BLaER1 (cell line): ENCODE measurements at regions not wholly inside any gene's neighbourhood (a gene's known extent, or its start where the extent isn't known, plus 50 kb on each side); places are given as distances from the start of the nearest gene placed in this dataset.
"Not testable (repeated sequence)": the region's sequence is repeated elsewhere in the genome, so short reads cannot be mapped to it uniquely, and the experiment has no call there.

Experiments
- H3K27ac ChIP-seq: shearing (Covaris generic); formaldehyde crosslinking; 2 replicates; pipeline ENCODE4 v1.8.1; 2022
- H3K27me3 ChIP-seq: shearing (Covaris generic); formaldehyde crosslinking; 2 replicates; pipeline ENCODE4 v1.8.1; 2022
- H3K36me3 ChIP-seq: shearing (Covaris generic); formaldehyde crosslinking; 2 replicates; pipeline ENCODE4 v1.8.1; 2022
- H3K4me1 ChIP-seq: shearing (Covaris generic); formaldehyde crosslinking; 2 replicates; pipeline ENCODE4 v1.8.1; 2022
- H3K4me2 ChIP-seq: shearing (Covaris generic); formaldehyde crosslinking; 2 replicates; pipeline ENCODE4 v1.8.1; 2022
- H3K4me3 ChIP-seq: shearing (Covaris generic); formaldehyde crosslinking; 2 replicates; pipeline ENCODE4 v1.8.1; 2022
- H3K9ac ChIP-seq: shearing (Covaris generic); formaldehyde crosslinking; 2 replicates; pipeline ENCODE4 v1.8.1; 2022
- H3K9me3 ChIP-seq: shearing (Covaris generic); formaldehyde crosslinking; 2 replicates; pipeline ENCODE4 v1.8.1; 2022
- H4K20me1 ChIP-seq: shearing (Covaris generic); formaldehyde crosslinking; 2 replicates; pipeline ENCODE4 v1.8.1; 2022
- Cebpa-rat ChIP-seq: shearing (Covaris generic); IDR thresholded peaks from 2 replicates; pipeline ENCODE4 v1.8.1; 2022

DNA sequence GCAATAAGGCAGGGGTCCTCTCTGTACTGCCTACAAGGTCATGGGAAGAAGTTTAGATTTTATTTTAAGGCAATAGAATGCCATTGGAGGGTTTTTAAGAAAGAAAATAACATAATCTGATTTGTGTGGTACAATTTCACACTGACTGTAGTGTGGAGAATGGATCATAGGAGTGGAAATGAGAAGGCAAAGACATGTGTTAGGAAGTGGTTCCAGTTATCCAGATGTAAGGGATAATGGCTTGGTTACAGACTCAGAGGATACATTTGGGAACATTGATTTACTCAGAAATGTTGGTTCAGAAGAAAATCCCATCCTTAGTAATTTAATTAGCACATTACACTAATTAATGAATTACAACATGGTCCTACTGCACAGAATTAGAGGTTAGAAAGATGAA is 788.2 kb downstream of the SLITRK5 start:
- Histone ChIP-seq H3K27me3 (no peaks in the 10 kb centered on the region), H3K9me3 (no peaks in the 10 kb centered on the region), H3K4me2 (no peak overlapping the region), H3K27ac (no peak overlapping the region), H3K9ac (no peak overlapping the region), H3K4me3 (no peak overlapping the region), H3K36me3 (no peaks in the 10 kb centered on the region), H4K20me1 (no peaks in the 10 kb centered on the region), H3K4me1 (peaks cover 10% of the 10 kb centered on the region; the same call in 1 of the 2 replicates)
- TF ChIP-seq Cebpa-rat = no peak

DNA sequence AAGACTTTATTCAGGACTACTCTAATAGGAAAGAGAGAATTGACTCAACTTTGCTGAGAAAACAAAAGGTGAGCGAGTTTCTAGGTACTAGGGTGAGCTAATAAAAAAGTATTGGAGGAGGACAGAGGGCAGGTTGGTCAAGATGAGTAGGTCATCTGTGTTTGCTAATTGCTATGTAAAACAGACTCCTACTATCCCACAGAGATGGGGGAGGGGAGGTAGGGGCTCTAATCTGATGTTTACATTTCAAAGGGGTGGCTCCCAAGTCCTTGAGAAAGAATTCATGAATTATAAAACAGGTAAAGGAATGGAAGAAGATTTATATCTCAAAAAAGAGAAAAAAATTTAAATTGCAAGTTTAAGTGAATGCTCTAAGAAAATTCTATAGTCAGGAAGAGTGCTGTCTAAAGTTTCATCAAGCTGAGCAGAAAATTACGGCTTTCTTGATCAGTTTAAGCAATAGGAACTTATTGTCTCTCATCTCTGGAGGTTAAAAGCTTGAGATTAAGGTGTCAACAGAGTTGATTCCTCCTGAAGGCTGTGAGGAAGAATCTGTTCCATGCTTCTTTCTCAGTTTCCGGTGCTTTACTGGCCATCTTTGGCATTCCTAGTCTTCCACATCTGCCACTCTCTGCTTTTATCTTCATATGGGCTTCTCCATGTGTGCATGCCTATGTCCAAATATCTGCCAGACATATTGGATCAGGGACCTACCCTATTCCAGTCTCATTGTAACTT is 790.3 kb downstream of the SLITRK5 start:
- H3K27ac ChIP-seq = no peak overlapping the region

GRCh38 chr13:88464851-88465250 is 793.7 kb downstream of the SLITRK5 start:
- Histone ChIP-seq H3K27ac (no peak overlapping the region), H3K36me3 (no peaks in the 10 kb centered on the region), H3K4me1 (no peaks in the 10 kb centered on the region), H3K27me3 (no peaks in the 10 kb centered on the region), H3K9me3 (no peaks in the 10 kb centered on the region), H3K4me3 (no peak overlapping the region), H3K4me2 (no peak overlapping the region), H4K20me1 (no peaks in the 10 kb centered on the region), H3K9ac (no peak overlapping the region)
- no peak for TF ChIP-seq Cebpa-rat

More for the DNA sequence above, 790.3 kb downstream of the SLITRK5 start:
- no peak overlapping the region for H3K4me3 ChIP-seq
- H3K9ac ChIP-seq = no peak overlapping the region
- no peaks in the 10 kb centered on the region for H3K9me3 ChIP-seq
- TF ChIP-seq Cebpa-rat = no peak
- no peaks in the 10 kb centered on the region for H3K36me3 ChIP-seq
- H3K4me1 ChIP-seq = peaks cover 6% of the 10 kb centered on the region; the same call in 1 of the 2 replicates
- no peaks in the 10 kb centered on the region for H3K27me3 ChIP-seq
- H4K20me1 ChIP-seq = no peaks in the 10 kb centered on the region
- no peak overlapping the region for H3K4me2 ChIP-seq

DNA sequence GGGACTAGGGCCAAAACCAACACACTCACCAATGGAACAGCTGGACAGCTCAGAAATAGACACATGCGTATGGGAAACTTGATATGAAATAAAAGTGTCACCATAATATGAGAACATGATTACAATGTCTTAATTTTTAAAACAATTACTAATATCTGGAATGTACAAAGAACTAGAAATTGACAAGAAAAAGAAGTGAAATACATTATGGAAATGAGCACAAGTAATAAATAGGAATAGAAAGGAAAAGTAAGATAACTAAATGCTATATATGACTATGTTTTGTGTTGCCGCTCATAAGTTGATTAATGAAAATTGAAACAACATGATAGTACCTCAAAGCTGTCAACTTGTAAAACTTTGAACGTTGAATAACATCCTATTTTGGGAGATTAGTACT is 801.1 kb downstream of the SLITRK5 start:
- no peak for TF ChIP-seq Cebpa-rat
- no peak overlapping the region for H3K4me2 ChIP-seq
- no peaks in the 10 kb centered on the region for H4K20me1 ChIP-seq
- H3K27ac ChIP-seq = no peak overlapping the region
- H3K4me3 ChIP-seq = no peak overlapping the region
- no peaks in the 10 kb centered on the region for H3K27me3 ChIP-seq
- H3K9ac ChIP-seq = no peak overlapping the region
- no peaks in the 10 kb centered on the region for H3K36me3 ChIP-seq
- H3K4me1 ChIP-seq = no peaks in the 10 kb centered on the region
- H3K9me3 ChIP-seq = no peaks in the 10 kb centered on the region

DNA sequence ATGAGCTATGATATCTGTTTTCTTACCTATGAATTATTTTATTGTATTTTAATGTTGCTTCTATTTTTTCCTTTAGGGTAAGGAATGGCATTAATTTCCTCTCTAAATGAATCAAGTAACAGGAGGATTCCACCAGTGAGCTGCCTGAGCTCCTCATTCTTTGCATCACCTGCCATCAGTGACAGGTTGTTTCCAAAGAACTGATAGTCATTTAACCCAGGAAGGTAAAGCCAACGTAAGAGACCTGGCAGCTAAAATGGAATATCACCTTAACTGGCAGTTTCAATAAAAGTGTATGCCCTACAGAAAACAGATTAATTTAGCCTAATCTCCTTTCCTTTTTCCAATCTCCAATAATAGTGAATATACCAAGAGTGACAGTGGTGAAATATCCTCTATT is 812.0 kb downstream of the SLITRK5 start:
- TF ChIP-seq Cebpa-rat = no peak
- no peaks in the 10 kb centered on the region for H4K20me1 ChIP-seq
- H3K9ac ChIP-seq = no peak overlapping the region
- no peaks in the 10 kb centered on the region for H3K36me3 ChIP-seq
- no peaks in the 10 kb centered on the region for H3K27me3 ChIP-seq
- H3K4me3 ChIP-seq = no peak overlapping the region
- H3K9me3 ChIP-seq = peaks cover 12% of the 10 kb centered on the region
- H3K4me2 ChIP-seq = no peak overlapping the region
- H3K27ac ChIP-seq = no peak overlapping the region
- H3K4me1 ChIP-seq = no peaks in the 10 kb centered on the region

DNA sequence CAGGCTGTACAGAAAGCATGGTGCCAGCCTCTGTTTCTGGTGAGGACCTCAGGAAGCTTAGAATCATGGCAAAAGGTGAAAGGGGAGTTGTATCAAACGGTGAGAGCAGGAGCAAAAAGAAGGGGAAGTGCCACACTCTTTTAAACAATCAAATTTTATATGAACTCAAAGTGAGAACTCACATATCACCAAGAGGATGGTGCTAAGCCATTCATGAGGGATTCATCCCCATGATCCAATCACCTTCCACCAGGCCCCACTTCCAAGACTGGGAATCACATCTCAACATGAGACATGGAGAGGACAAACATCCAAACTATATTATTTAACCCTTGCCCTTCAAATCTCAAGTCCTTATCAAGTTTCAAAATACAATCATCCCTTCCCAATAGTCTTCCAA is 836.7 kb downstream of the SLITRK5 start:
- no peaks in the 10 kb centered on the region for H4K20me1 ChIP-seq
- H3K4me3 ChIP-seq = no peak overlapping the region
- no peaks in the 10 kb centered on the region for H3K4me1 ChIP-seq
- no peaks in the 10 kb centered on the region for H3K36me3 ChIP-seq
- no peak overlapping the region for H3K4me2 ChIP-seq
- no peak overlapping the region for H3K27ac ChIP-seq
- no peaks in the 10 kb centered on the region for H3K27me3 ChIP-seq
- peaks cover 53% of the 10 kb centered on the region for H3K9me3 ChIP-seq
- H3K9ac ChIP-seq = no peak overlapping the region
- TF ChIP-seq Cebpa-rat = no peak

DNA sequence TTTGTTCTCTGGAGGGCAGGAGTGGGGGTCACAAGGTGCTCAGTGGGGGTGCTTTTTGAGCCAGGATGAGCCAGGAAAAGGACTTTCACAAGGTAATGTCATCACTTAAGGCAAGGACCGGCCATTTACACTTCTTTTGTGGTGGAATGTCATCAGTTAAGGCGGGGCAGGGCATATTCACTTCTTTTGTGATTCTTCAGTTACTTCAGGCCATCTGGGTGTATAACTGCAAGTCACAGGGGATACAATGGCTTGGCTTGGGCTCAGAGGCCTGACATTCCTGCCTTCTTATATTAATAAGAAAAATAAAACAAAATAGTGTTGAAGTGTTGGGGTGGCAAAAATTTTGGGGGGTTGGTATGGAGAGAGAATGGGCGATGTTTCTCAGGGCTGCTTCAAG is 841.8 kb downstream of the SLITRK5 start:
- H3K27ac ChIP-seq = not testable (repeated sequence)

DNA sequence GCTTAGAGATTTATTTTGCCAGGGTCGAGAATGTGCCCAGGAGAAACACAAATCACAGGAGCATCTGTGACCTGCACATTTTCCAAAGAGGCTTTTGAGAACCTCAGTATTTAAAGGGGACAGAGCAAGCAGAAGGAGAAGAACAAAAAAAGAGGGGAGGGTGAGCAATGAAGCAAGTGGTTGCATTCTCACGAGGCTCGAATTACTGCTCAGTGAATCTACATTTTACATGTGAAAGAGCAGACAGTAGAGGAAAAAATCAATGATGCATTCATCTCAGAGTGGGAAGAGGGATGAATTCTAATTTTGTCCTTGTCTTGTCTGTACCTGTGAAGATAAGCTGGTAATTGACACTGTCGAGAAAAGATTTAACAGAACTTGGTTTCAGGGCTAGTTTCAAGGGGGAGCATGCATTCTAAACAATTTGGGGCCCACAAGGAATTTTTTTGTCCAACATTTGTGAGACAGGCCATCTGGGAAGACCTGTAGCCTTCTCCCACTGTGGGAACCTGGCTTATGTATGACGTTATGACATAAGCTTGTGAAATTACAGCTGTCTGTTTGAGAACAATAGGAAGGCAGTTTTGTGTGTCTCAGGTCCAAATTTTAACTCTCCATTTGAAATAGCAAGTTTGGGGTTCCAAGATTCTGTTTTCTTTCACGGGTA is 855.1 kb downstream of the SLITRK5 start:
- Histone ChIP-seq H3K9me3 (no peaks in the 10 kb centered on the region), H3K9ac (no peak overlapping the region), H3K27ac (no peak overlapping the region), H3K4me3 (no peak overlapping the region), H4K20me1 (no peaks in the 10 kb centered on the region), H3K4me1 (no peaks in the 10 kb centered on the region), H3K4me2 (no peak overlapping the region), H3K27me3 (no peaks in the 10 kb centered on the region), H3K36me3 (no peaks in the 10 kb centered on the region)
- no peak for TF ChIP-seq Cebpa-rat

More for the DNA sequence above, 841.8 kb downstream of the SLITRK5 start:
- not testable (repeated sequence) for H3K4me3 ChIP-seq, H3K36me3 ChIP-seq, H3K4me2 ChIP-seq, H4K20me1 ChIP-seq, H3K9ac ChIP-seq, H3K27me3 ChIP-seq, H3K4me1 ChIP-seq
- peaks cover 27% of the 10 kb centered on the region for H3K9me3 ChIP-seq

GRCh38 chr13:88526853-88527215 is 855.7 kb downstream of the SLITRK5 start:
- Histone ChIP-seq H4K20me1 (no peaks in the 10 kb centered on the region), H3K27me3 (no peaks in the 10 kb centered on the region), H3K4me3 (no peak overlapping the region), H3K4me1 (no peaks in the 10 kb centered on the region), H3K4me2 (no peak overlapping the region), H3K9me3 (no peaks in the 10 kb centered on the region), H3K9ac (no peak overlapping the region), H3K27ac (no peak overlapping the region), H3K36me3 (no peaks in the 10 kb centered on the region)
- TF ChIP-seq Cebpa-rat = no peak

GRCh38 chr13:88541994-88542393 is 870.8 kb downstream of the SLITRK5 start:
- no peak for TF ChIP-seq Cebpa-rat
- no peaks in the 10 kb centered on the region for H3K9me3 ChIP-seq
- H4K20me1 ChIP-seq = no peaks in the 10 kb centered on the region

GRCh38 chr13:88544836-88545235 is 873.7 kb downstream of the SLITRK5 start:
- H3K4me2 ChIP-seq = no peak overlapping the region
- no peaks in the 10 kb centered on the region for H3K36me3 ChIP-seq
- no peaks in the 10 kb centered on the region for H3K9me3 ChIP-seq
- H3K9ac ChIP-seq = no peak overlapping the region
- H4K20me1 ChIP-seq = no peaks in the 10 kb centered on the region
- TF ChIP-seq Cebpa-rat = no peak
- no peak overlapping the region for H3K27ac ChIP-seq
- H3K27me3 ChIP-seq = no peaks in the 10 kb centered on the region
- H3K4me3 ChIP-seq = no peak overlapping the region
- H3K4me1 ChIP-seq = no peaks in the 10 kb centered on the region

More at GRCh38 chr13:88541994-88542393, 870.8 kb downstream of the SLITRK5 start:
- H3K27ac ChIP-seq = no peak overlapping the region
- H3K27me3 ChIP-seq = no peaks in the 10 kb centered on the region
- no peaks in the 10 kb centered on the region for H3K4me1 ChIP-seq
- H3K9ac ChIP-seq = no peak overlapping the region
- no peak overlapping the region for H3K4me2 ChIP-seq
- H3K4me3 ChIP-seq = no peak overlapping the region
- no peaks in the 10 kb centered on the region for H3K36me3 ChIP-seq
